Endothelial cell of umbilical vein (primary cell): ENCODE measurements at regions not wholly inside any gene's neighbourhood (a gene's known extent, or its start where the extent isn't known, plus 50 kb on each side); places are given as distances from the start of the nearest gene placed in this dataset.

ENCODE experiments used
- BruUV-seq: library from RNA; stranded (reverse); fragments of 400-500 nt; replicated peaks from 2 replicates; lab custom pipeline; 2021; lab: Mats Ljungman, UMichigan
- CTCF ChIA-PET: fragments of 300-600, 350-600 bp; sonication (Branson Sonifier 250); formaldehyde crosslinking; loops from one replicate; lab custom pipeline; 2021; ENCODE audit warnings: antibody characterized with exemption, inconsistent platforms; lab: Charles Lee
- POLR2A ChIA-PET: fragments of 300-600, 350-600 bp; sonication (Branson Sonifier 250); formaldehyde crosslinking; loops from one replicate; lab custom pipeline; 2021; ENCODE audit warnings: antibody characterized with exemption, inconsistent platforms; lab: Charles Lee
- DNase-seq: peaks from one replicate; pipeline ENCODE4 v3.0.0-alpha.2; 2011; ENCODE audit warnings: low read depth, low spot score
- FAIRE-seq: peaks from 2 replicates; lab custom pipeline; 2011; peaks lifted over from hg19 to GRCh38; lab: Jason Lieb, UNC
- H2AFZ ChIP-seq: 2 replicates; pipeline ENCODE4 v1.6.0; 2012; ENCODE audit warnings: low read depth, low read length, control low read depth, inconsistent platforms
- H3K27ac ChIP-seq: 2 replicates; pipeline ENCODE4 v1.5.1; 2011; ENCODE audit warnings: low read depth, mild to moderate bottlenecking, control low read depth, low read length, moderate library complexity; ENCODE audit not compliant: insufficient read depth
- H3K27me3 ChIP-seq, 2 experiments: 2 replicates each; pipeline versions ENCODE4 v1.6.0 to v1.6.1; 2011; ENCODE audit warnings: low read length in 2 of 2, mixed read lengths in 1 of 2; ENCODE audit not compliant: control insufficient read depth in 2 of 2, insufficient read depth in 2 of 2
- H3K36me3 ChIP-seq, 2 experiments: 2 replicates in 1 of 2; 3 replicates in 1 of 2; pipeline ENCODE4 v1.5.1; 2011; ENCODE audit warnings: low read length in 2 of 2, mild to moderate bottlenecking in 1 of 2, moderate library complexity in 1 of 2; ENCODE audit not compliant: control insufficient read depth in 2 of 2, insufficient read depth in 2 of 2; ENCODE audit errors: extremely low read depth in 1 of 2
- H3K4me1 ChIP-seq: 3 replicates; pipeline ENCODE4 v1.5.1; 2011; ENCODE audit warnings: mild to moderate bottlenecking, low read length; ENCODE audit not compliant: control insufficient read depth, insufficient read depth; ENCODE audit errors: extremely low read depth
- H3K4me2 ChIP-seq: 2 replicates; pipeline ENCODE4 v1.6.1; 2011; ENCODE audit warnings: low read length, control low read depth, mixed read lengths; ENCODE audit not compliant: insufficient read depth
- H3K4me3 ChIP-seq, 3 experiments: fragments of 200-600 bp in 1 of 3; sonication (generic), shearing (Covaris generic) in 1 of 3; replicated peaks in 1 of 3; 2 replicates each; pipeline ENCODE4 v1.5.1; 2011 to 2016; ENCODE audit warnings: control low read depth in 3 of 3, low read length in 3 of 3, mild to moderate bottlenecking in 2 of 3, inconsistent platforms in 1 of 3, low read depth in 1 of 3, moderate library complexity in 1 of 3; ENCODE audit not compliant: insufficient read depth in 1 of 3
- H3K79me2 ChIP-seq: 2 replicates; pipeline ENCODE4 v1.6.0; 2012; ENCODE audit warnings: low read length, inconsistent platforms; ENCODE audit not compliant: control insufficient read depth, insufficient read depth
- H3K9ac ChIP-seq: replicated peaks from 2 replicates; pipeline ENCODE3; 2011; ENCODE audit warnings: low read length, control low read depth; ENCODE audit not compliant: insufficient read depth; ENCODE audit errors: extremely low read depth
- H3K9me1 ChIP-seq: replicated peaks from 3 replicates; pipeline ENCODE4 v1.6.0; 2011; ENCODE audit warnings: mild to moderate bottlenecking, low read length; ENCODE audit not compliant: control insufficient read depth, insufficient read depth; ENCODE audit errors: extremely low read depth
- H3K9me3 ChIP-seq: replicated peaks from 2 replicates; pipeline ENCODE4 v1.5.1; 2012; ENCODE audit warnings: low read length, inconsistent platforms; ENCODE audit not compliant: control insufficient read depth, insufficient read depth
- H4K20me1 ChIP-seq: replicated peaks from 2 replicates; pipeline ENCODE3; 2011; ENCODE audit warnings: mild to moderate bottlenecking, low read length; ENCODE audit not compliant: control insufficient read depth, insufficient read depth; ENCODE audit errors: extremely low read depth
- CTCF ChIP-seq, 2 donors: IDR thresholded peaks; 1 replicate in 1 of 2; 2 replicates in 1 of 2; pipeline ENCODE4 v1.5.1; 2011; ENCODE audit warnings: low read length in 2 of 2, mild to moderate bottlenecking in 2 of 2, moderate library complexity in 2 of 2, control low read depth in 1 of 2, inconsistent platforms in 1 of 2, low read depth in 1 of 2; ENCODE audit not compliant: insufficient read depth in 1 of 2; ENCODE audit errors: extremely low read depth in 1 of 2
- EZH2 ChIP-seq: IDR thresholded peaks from 2 replicates; pipeline ENCODE4 v1.6.1; 2012; ENCODE audit warnings: borderline replicate concordance, low read depth, mild to moderate bottlenecking, moderate library complexity, low read length, inconsistent platforms; ENCODE audit not compliant: severe bottlenecking
- FOS ChIP-seq: IDR thresholded peaks from 2 replicates; pipeline ENCODE4 v1.6.1; 2011; ENCODE audit warnings: mild to moderate bottlenecking, low read length, moderate library complexity, borderline replicate concordance; ENCODE audit not compliant: insufficient read depth
- GATA2 ChIP-seq: IDR thresholded peaks from 2 replicates; pipeline ENCODE4 v1.7.0; 2011; ENCODE audit warnings: low read depth, mild to moderate bottlenecking, moderate library complexity, mixed read lengths, low read length; ENCODE audit not compliant: insufficient read length, insufficient read depth
- JUN ChIP-seq: IDR thresholded peaks from 2 replicates; pipeline ENCODE4 v1.6.1; 2011; ENCODE audit warnings: borderline replicate concordance, low read depth; ENCODE audit not compliant: insufficient read length, insufficient read depth
- MAX ChIP-seq: IDR thresholded peaks from 2 replicates; pipeline ENCODE4 v1.6.1; 2011; ENCODE audit not compliant: insufficient read depth, insufficient read length
- MYC ChIP-seq: IDR thresholded peaks from one replicate; pipeline ENCODE4 v1.6.1; 2011; ENCODE audit warnings: mild to moderate bottlenecking, low read depth, low read length
- POLR2A ChIP-seq: IDR thresholded peaks from 2 replicates; pipeline ENCODE4 v1.6.1; 2012; ENCODE audit warnings: low read depth, mild to moderate bottlenecking, control low read depth, low read length
- POLR2AphosphoS5 ChIP-seq: IDR thresholded peaks from 2 replicates; pipeline ENCODE4 v1.6.1; 2012; ENCODE audit warnings: low read depth, mild to moderate bottlenecking, control low read depth, low read length, moderate library complexity; ENCODE audit not compliant: insufficient read depth
- dilution Hi-C: fragments of 300-500 bp; cut with MboI; formaldehyde crosslinking; loops from one replicate; pipeline ENCODE4 v1.15.0; 2019; ENCODE audit warnings: low sequenced_read_pairs; ENCODE audit not compliant: extremely low pct_ligation_motif_present
- intact Hi-C: fragments of 100-400 bp; cut with micrococcal nuclease; formaldehyde crosslinking; loops from one replicate; pipeline ENCODE4 v1.10.0; 2022

GRCh38 chr9:22863106-22863505 lies 416.5 kb downstream of the DMRTA1 start:
- Histone ChIP-seq H3K27me3 (no peaks in the 10 kb centered on the region), H3K9me1 (no peaks in the 10 kb centered on the region), H3K36me3 (no peaks in the 10 kb centered on the region), H3K4me2 (no peak overlapping the region), H2AFZ (no peak overlapping the region), H4K20me1 (no peaks in the 10 kb centered on the region), H3K9me3 (no peaks in the 10 kb centered on the region), H3K4me3 (no peak overlapping the region), H3K27ac (no peak overlapping the region), H3K9ac (no peak overlapping the region), H3K79me2 (no peaks in the 10 kb centered on the region), H3K4me1 (no peaks in the 10 kb centered on the region)
- CTCF ChIA-PET: no interaction called here
- BruUV-seq: no TSS peak
- POLR2A ChIA-PET: no interaction called here
- intact Hi-C loops (no loop called here), dilution Hi-C loops (no loop called here)
- TF ChIP-seq CTCF (IDR thresholded peaks at IDR 0.05; ENCODE audit: extremely low read depth in 1 of 2, insufficient read depth in 1 of 2, low read depth in 1 of 2, low read length in 2 of 2): no peak
- TF ChIP-seq MYC: no peak
- no peak for TF ChIP-seq MAX
- no peak for TF ChIP-seq FOS
- TF ChIP-seq GATA2: no peak
- no peak for TF ChIP-seq JUN
- no peak for TF ChIP-seq POLR2AphosphoS5
- no peak for TF ChIP-seq POLR2A
- TF ChIP-seq EZH2: no peak
- DNase-seq: no peak
- no peak for FAIRE-seq
